ENCODE measurements at regions not wholly inside any gene's neighbourhood (a gene's known extent, or its start where the extent isn't known, plus 50 kb on each side); places are given as distances from the start of the nearest gene placed in this dataset.

- no peak for DNase-seq (ENCODE audit: low read depth)
- H3K4me3 ChIP-seq (ENCODE audit: low read length) = no peak overlapping the region
- no peak for TF ChIP-seq CTCF (IDR thresholded peaks at IDR 0.05; ENCODE audit: insufficient read depth, low read depth, low read length, missing control alignments)
Measured at GRCh38 chr1:110779636-110780035, 93.3 kb upstream of the CD53 start.

GRCh38 chr1:110778821-110779220 is 94.1 kb upstream of the CD53 start:
- H3K4me3 ChIP-seq (ENCODE audit: low read length) = no peak overlapping the region
- no peak for TF ChIP-seq CTCF (IDR thresholded peaks at IDR 0.05; ENCODE audit: insufficient read depth, low read depth, low read length, missing control alignments)
- no peak for DNase-seq (ENCODE audit: low read depth)

GRCh38 chr1:110777228-110777627 is 95.7 kb upstream of the CD53 start:
- no peak overlapping the region for H3K4me3 ChIP-seq (ENCODE audit: low read length)
- TF ChIP-seq CTCF (IDR thresholded peaks at IDR 0.05; ENCODE audit: insufficient read depth, low read depth, low read length, missing control alignments) = no peak
- no peak for DNase-seq (ENCODE audit: low read depth)

GRCh38 chr1:110774398-110774797 is 98.5 kb upstream of the CD53 start:
- no peak for TF ChIP-seq CTCF (IDR thresholded peaks at IDR 0.05; ENCODE audit: insufficient read depth, low read depth, low read length, missing control alignments)
- DNase-seq (ENCODE audit: low read depth) = no peak
- no peak overlapping the region for H3K4me3 ChIP-seq (ENCODE audit: low read length)

GRCh38 chr1:110773813-110774212 is 99.1 kb upstream of the KCNA3 start:
- H3K4me3 ChIP-seq (ENCODE audit: low read length) = no peak overlapping the region
- no peak for TF ChIP-seq CTCF (IDR thresholded peaks at IDR 0.05; ENCODE audit: insufficient read depth, low read depth, low read length, missing control alignments)
- DNase-seq (ENCODE audit: low read depth) = no peak

GRCh38 chr1:110771245-110772022 is 96.7 kb upstream of the KCNA3 start:
- no peak for TF ChIP-seq CTCF (IDR thresholded peaks at IDR 0.05; ENCODE audit: insufficient read depth, low read depth, low read length, missing control alignments)
- peak; percentile 88 for DNase-seq (ENCODE audit: low read depth)

GRCh38 chr1:110770832-110771231 is 96.1 kb upstream of the KCNA3 start:
- TF ChIP-seq CTCF (IDR thresholded peaks at IDR 0.05; ENCODE audit: insufficient read depth, low read depth, low read length, missing control alignments) = no peak
- peak; percentile 47 for DNase-seq (ENCODE audit: low read depth)
- no peak overlapping the region for H3K4me3 ChIP-seq (ENCODE audit: low read length)

More at GRCh38 chr1:110771245-110772022, 96.7 kb upstream of the KCNA3 start:
- H3K4me3 ChIP-seq (ENCODE audit: low read length) = no peak overlapping the region

Data from epithelial cell of esophagus (primary cell).